HG02970 (cell line): ENCODE measurements at regions not wholly inside any gene's neighbourhood (a gene's known extent, or its start where the extent isn't known, plus 50 kb on each side); places are given as distances from the start of the nearest gene placed in this dataset.
"Not testable (repeated sequence)": the region's sequence is repeated elsewhere in the genome, so short reads cannot be mapped to it uniquely, and the experiment has no call there.

Experiments
- ATAC-seq: cut with Tn5 transposase; IDR thresholded peaks from one replicate; pipeline ENCODE4 v1.9.1; 2021; ENCODE audit warnings: mild to moderate bottlenecking, moderate library complexity, moderate number of reproducible peaks; ENCODE audit not compliant: unreplicated experiment, low FRiP score

DNA sequence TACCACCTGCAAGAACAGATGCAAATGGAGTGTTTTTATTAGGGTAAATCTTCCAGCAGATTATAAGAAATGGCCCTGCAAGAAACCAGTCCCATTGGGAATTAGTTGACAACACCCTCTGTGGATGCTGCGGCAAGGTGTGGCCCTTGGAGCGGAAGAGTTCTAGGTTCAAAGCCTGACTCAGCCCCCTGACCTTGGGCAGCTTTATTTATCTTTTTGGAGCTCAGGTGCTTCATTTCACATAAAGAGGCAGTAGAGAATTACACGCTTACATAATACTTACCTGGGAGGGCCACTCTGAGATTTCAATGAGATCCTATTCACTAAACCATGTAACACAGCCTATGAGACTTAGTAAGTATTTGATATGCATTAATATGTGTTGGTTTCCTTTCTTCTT lies 318.2 kb upstream of the SOX9 start:
- no peak for ATAC-seq

DNA sequence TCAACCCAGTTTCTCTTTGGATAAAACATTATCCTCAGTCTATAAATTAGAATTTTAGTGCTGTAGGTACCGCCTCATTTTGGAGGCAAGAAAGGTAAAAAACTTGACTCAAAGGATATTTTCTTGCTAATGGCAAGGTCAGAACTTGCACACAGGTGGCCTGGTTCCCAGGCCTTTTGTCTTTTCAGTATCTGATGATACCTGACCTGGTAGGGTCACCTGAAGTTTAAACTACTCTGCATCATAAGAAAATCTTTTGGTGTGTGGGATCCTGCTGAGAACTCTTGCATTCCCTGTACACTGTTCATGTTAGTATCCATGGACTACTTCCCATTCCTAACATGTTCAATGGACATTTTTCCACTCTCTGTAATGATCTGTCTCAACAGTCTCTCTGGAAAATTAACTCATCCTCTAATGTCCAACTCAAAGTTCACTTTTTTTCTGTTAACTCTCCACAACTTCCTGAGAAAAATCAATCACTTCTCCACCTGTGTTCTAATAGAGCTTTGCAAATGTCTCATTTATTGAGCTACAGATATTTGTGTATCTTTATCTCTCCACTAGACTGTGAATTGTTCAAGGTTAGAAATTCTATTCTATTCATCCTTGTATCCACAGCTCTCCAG lies 317.1 kb upstream of the SOX9 start:
- no peak for ATAC-seq

DNA sequence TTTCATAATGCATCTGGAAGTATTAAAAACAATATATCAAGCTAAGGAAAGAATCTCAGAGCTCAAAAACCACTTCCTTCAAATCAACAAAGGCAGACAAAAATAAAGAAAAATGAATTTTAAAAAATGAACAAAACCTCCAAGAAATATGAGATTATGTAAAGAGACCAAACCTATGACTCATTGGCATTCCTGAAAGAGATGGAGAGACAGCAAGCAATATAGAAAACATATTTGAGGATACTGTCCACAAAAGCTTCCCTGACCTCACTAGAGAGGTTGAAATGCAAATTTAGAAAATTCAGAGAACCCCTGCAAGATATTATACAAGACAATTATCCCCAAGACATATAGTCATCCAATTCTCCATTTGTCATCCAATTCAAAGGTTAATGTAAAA lies 311.3 kb upstream of the SOX9 start:
- ATAC-seq: no peak

DNA sequence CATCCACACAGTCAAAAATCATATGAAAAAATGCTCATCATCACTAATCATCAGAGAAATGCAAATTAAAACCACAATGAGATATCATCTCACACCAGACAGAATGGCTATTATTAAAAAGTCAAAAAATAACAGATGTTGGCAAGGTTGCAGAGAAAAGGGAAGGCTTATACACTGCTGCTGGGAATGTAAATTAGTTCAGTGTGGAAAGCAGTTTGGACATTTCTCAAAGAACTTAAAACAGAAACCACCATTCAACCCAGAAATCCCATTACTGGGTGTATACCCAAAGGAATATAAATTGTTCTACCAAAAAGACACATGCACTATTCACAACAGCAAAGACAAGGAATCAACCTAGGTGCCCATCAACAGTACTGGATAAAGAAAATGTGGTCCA lies 307.0 kb upstream of the SOX9 start:
- not testable (repeated sequence) for ATAC-seq

DNA sequence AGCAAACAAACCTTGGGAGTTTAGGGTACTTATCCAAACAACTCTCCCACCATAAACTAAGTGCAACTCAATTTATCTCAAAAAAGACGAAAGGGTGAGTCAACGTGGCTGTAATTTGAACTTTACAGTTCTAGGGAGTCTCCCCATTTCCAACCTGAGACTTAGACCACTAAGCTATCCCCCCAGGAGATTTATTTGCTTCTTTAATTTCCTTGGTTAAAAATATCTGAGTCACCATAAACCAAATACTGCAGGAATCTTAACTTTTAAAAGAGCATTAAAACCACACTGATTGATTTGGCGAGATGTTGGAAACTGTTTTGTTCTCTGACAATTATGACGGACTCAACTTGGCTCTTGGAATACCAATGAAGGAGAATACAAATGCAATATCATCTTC lies 299.3 kb upstream of the SOX9 start:
- no peak for ATAC-seq

DNA sequence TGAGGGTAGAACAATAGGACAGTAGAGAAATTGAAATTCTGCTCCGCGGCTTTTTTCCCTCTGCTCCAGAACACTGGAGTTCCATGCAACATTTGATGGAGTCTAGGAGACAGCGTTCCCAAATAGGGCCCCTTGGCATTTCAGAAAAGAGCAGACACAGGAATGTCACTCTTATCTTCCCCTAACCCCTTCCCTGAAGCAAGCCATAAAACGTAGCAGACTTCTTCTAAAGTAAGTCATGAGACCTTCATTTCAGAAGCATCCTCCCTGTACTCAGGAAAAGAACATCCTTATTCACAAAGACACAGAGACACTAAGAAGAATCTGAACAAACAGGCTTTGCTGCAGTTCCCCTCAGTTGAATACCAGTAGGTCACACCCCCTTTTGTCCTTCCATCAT lies 296.1 kb upstream of the SOX9 start:
- ATAC-seq: no peak

DNA sequence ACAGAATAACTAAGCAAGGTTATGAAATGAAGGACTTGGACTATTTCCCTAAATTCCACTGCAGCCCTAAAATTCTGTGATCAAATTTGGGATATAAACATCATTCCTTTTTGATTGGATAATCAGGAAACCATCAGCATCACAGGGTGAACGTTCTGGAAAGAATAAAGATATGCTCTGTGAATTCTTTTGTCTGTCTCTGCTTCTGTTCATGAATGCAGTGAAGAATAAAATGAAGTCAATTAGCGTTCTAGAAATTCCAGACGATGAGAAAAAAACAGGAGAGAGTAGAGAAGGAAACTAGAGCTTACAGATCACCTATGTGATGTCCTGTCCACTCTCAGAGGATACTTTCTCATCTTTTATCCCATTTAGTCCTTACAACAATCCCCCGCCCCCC lies 295.1 kb upstream of the SOX9 start:
- ATAC-seq: no peak

DNA sequence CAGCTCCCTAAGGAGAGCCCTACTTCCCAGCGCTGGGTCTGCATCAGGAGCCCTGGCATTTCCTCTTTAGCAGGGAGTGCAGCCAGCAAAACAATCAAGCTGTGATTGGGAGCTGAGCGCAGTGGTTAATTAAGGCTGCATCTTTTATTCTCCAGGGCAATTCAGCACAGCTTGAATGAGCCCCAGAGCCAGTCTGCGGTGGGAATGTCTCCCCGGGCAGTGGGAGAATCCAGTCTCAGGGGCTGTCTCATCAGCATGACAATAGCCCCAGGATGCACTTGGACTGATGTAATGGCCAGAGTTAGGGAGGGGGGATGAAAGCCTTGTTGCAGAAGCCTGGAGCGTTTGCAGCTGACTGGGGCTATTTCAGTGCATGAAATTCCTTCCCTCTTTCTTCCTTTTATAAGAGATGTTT lies 292.6 kb upstream of the SOX9 start:
- ATAC-seq: no peak

DNA sequence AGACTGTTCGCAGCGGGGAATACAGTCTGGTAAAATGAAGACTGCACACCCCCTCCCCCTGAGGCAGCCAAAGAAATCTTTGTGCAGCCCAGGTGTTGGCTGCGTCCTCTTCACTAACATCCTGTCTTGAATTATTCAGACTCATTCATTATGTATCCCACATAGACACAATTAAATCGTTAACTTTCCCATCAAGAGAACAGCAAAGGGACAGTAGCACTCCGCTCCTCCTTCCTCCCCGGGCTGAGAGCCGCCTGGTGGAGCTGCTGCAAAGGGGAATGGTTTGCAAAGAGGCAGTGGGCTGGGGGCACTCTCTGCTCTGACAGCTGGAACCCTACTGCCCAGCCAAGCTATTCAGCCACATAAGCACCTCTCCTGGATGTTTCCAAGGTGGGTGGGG lies 290.0 kb upstream of the SOX9 start:
- no peak for ATAC-seq

DNA sequence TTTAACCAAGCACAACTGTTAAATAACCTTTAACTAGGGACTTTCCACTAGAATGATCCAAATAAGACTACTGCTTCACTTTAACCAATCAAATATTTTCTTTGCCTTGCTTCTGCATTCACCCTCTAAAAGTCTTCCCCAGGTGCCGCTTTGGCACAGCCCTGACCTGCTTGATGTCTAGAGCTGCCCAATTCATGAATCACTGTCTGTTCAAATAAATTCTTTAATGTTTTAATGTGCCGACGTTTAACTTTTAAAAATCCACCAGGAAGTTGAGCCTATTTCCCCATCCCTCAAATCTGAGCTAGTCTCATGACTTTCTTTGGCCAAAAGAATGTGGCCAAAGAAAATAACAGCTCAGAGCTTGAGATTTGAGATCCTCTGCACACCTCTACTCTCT lies 277.8 kb upstream of the SOX9 start:
- no peak for ATAC-seq

DNA sequence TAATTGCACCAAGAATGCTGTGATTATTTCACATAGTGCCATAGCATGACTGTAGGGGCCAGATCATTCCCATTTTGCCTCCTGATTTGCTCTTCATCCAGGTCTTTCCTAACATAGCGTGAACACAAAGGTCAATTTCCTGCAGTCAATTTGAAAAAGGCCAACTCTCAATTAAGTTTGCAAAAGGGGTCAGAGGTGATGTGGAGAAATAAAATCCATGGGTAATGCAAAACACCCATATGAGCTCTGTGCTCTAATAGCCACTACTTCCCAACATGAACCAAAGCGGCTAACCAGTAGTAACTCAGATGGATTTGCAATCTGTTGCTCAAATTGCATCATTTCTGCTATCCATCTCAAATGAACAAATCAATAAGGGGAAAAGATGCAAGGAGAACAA lies 275.5 kb upstream of the SOX9 start:
- ATAC-seq: no peak

DNA sequence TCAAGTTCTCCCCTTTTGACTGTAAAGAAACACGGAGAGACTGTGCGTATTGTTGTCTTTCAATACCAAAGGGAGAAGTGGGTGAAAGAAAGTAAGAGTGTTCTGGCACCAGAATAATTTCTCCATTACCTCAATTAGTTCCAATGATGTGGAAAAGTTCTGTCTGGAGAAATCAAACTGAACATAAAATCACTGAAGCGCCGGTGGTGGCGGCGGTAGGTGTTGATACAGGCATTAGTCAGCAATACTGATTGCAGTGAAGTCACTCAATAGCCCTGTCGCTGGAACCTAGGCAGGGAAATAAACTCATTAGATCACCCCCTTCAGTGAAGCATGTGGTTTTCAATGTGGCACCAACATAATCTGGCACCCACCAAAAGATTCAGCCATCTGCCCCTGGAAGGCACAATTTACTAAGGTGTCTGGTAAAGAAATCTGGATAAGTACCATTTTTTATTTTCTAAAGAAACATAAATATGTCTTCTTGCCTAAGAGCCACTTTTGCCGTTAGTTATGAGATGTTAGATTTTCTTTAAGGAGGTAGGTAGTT lies 274.2 kb upstream of the SOX9 start:
- ATAC-seq: no peak

DNA sequence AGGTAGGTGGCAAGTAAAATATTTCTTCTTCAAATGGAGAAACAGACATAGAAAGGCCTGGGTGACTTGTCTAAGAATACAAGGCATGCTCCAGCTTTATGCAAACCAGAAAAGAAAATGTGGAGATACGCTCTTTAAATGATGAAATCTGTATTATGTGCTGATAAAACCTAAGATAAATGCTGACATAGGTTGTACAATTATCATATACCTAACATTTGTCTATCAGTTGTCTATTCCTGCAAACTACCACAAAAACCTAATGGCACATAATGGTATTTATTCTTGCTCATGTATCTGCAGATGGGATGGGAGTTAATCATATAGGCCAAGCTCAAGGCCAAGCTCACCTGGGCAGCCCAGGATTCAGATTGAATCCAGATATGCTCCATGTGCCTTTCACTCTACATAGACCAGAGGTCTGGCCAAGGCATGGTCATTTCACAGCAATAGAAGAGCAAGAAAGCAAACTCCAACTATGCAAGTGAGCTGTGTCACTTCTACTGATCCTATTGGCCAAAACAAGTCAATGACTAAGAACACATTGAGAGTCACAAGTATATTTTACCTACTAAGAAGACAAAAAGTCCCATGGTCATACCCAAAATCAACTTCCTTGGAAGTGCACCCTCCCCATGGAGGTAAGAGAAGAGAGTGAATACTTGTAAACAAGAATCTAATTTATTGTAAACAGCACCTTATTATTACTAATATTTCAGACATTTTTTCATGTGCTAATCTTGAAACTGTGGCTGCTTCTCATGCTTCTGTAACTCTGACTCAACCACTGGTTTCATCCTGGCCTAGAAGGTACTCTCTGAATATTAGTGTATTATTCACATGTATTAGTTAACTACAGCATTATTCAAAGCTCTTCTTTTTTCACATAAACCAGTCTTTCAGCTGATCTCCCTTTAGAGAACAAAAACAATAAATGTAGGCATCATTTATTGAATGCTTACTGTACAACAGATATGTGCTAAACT lies 270.7 kb upstream of the SOX9 start:
- no peak for ATAC-seq

DNA sequence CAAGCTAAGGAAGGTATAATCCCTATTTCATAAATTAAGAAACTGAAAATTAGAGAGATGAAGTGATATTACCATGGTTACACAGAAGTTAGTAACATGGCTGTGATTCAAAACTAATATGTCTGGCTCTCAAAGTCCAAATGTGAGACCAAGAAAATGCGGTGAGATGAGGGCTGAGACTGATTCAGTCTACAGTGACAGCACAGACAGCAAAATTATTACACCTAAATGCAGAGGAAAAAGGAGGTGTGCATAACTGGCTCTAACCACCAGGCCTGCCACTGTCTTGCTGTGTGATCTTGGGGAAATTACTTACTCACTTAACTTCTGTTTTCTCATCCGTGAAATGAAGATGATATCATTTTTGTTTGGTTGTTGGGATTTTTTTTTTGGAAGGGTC lies 270.0 kb upstream of the SOX9 start:
- no peak for ATAC-seq

DNA sequence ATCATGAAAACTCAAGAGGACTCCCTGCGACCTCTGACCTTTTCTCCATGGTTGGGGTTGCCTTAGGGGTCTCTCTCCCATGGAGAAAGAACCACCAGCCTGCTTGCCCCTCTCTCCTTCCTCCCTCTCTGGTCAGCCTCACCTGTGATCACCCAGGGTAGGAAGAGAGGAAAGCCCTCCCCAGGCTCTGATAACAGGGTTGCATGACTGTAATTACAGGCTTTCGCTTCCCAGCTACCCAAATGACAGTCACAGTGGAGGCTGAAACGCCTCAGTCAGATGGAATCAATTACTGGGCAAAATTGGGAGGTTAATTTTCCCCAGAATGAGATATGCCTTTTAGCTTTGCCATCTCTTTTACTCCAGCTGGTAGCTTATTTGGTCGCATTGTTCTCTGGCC lies 265.8 kb upstream of the SOX9 start:
- no peak for ATAC-seq

DNA sequence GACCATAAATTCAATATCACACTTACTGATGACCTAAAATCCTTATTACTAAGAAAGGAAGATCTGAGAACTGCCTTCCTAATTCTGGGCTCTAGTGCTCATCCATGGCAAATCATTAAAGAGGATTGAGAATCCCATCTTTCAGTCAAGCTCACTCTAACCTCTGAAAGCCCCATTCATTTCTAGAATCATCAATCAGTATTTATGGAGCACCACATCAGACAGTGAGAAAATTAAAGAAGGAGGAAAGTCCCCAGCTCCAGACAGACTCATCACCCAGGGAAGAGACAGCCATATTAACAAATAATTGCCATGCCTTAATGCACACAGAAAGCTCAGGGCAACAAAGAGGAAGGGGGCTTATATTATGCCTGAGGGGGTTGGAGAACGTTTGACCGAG lies 256.1 kb upstream of the SOX9 start:
- ATAC-seq: no peak

DNA sequence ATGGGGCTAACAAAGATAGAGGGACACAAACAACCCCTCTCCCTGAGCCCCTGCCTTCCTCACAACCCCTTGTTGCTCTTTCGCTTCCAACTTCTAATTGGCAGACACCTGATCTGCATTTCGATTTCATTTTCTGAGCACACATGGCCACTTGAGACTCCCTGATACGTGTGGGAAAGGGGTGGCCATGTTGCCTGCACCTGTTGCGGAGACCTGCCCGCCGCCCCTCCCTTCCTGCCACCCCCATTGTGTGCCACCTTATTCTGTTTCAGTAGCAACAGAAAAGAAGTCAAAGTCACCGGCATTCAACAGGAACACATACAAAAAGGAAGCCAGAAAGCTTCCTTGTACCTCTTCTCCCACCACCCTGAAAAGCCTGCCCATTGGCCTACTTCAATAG lies 254.7 kb upstream of the SOX9 start:
- ATAC-seq: no peak

DNA sequence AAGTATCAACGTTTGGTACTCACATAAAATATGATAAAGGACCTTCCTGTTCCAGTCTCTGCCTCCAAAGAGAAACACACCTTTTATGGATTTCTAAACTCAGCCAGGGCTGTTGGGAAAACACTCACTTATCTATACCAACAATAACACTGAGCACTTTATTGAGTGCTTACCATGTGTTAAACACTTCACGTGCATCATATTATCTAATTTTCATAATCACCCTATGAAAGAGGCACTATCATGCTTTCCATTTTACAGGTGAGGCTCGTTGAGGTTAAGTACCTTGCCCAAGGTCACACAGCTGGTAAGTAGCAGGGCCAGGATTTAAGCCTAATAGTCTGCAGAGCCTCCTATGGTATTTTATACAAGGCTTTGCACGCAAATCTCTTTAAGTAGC lies 251.5 kb upstream of the SOX9 start:
- no peak for ATAC-seq

DNA sequence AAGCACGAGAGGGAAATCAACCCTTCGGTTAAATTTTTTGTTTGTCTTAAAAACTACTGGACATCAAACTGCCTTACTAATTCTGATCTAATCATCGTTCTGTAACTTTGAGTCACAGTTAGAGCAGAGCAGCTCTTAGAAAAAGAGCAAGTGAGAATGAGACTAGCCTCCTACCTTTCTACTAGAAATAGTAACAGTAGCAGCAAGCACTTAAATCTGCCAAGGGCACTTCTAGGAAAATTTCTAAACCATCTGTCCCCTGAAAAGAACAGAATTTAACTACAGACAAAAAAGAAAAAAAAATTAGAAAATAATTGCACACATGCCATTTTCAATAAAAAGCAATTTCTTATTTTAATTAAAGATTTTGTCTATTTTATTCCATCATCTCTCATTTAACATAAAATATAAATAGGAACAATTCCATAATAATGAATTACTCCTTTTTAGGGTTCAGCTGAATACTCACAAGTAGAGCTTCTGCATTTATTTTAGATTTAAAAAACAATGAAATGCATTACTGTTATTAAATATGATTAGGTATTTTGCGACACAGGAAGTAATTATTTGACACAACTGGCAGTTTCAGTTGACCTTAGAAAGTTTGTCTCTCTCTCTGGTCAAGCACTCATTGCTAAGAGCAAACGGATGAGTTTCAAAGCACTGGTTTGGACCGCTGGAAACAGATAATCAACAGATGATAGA lies 250.8 kb upstream of the SOX9 start:
- ATAC-seq: no peak

DNA sequence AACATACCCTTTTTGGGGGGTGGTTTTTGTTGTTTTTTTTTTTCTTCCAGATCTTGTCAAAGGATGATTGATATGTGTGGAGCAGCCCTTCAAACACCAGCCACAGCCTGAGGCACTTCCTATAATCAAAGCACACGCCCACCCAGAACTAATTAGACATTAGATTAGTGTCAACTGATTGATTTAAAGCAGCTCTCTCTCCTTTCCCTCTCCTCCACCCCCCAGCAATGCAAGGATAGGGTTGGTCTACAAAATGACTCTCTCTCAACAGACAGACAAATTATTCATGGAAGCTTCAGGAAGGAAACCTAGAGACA lies 250.3 kb upstream of the SOX9 start:
- no peak for ATAC-seq

DNA sequence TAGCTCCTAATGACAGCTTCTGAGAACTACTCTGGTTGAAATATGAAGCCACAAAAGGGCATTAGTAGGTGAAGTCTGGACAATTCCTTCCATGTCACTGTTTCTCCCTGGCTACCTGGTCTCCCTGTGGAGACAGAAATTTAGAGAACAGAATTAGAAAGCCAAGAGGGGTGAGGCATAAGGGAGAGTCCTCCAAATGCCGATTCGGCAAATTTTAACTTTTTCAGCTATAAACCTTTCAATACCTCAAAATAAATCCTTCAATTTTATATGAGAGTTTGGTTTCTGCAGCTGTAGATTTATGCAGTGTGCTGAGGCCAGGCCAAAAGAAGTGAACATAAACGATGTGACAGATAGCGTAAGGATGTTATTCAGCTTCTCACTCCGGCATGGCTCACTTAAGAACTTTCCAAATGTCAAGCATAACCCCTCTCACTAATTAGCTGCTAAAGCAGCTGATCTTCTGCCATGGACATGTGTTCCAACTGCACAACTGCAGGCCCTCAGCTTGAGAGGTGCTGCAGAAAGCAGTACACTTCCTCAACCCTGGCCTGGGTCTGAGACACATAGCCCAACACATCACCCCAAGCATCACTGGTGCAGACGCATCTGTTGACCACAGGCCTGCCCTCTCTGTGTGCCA lies 247.9 kb upstream of the SOX9 start:
- no peak for ATAC-seq
